ENCODE measurements at regions not wholly inside any gene's neighbourhood (a gene's known extent, or its start where the extent isn't known, plus 50 kb on each side); places are given as distances from the start of the nearest gene placed in this dataset.

DNA sequence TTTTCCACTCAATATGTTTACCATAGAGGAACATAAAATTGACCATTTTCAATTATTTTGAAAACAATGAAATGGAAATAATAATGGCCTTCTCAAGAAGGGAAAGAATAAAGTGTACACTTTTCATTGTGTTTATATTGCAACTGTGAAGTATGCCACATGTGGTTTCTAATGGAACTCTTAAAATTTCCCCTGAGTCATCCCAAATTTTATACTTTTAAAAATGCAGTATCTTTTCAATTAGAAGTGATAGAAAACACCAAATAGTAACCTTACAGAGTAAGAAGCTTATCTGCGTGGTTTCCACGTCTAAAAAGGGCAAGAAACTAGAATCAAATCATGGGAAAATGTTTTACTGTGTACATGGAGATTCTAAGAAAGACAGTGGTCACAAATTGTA lies 70.0 kb downstream of the SCG2 start (continued):
- TF ChIP-seq, protein P1, sequence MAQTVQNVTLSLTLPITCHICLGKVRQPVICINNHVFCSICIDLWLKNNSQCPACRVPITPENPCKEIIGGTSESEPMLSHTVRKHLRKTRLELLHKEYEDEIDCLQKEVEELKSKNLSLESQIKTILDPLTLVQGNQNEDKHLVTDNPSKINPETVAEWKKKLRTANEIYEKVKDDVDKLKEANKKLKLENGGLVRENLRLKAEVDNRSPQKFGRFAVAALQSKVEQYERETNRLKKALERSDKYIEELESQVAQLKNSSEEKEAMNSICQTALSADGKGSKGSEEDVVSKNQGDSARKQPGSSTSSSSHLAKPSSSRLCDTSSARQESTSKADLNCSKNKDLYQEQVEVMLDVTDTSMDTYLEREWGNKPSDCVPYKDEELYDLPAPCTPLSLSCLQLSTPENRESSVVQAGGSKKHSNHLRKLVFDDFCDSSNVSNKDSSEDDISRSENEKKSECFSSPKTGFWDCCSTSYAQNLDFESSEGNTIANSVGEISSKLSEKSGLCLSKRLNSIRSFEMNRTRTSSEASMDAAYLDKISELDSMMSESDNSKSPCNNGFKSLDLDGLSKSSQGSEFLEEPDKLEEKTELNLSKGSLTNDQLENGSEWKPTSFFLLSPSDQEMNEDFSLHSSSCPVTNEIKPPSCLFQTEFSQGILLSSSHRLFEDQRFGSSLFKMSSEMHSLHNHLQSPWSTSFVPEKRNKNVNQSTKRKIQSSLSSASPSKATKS (CRISPR knock-in tag; IDR thresholded peaks at IDR 0.05): no peak
- TF ChIP-seq, protein P2, sequence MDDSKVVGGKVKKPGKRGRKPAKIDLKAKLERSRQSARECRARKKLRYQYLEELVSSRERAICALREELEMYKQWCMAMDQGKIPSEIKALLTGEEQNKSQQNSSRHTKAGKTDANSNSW (CRISPR knock-in tag; IDR thresholded peaks at IDR 0.05; ENCODE audit: borderline replicate concordance): no peak
- TF ChIP-seq HOXA5 (CRISPR knock-in tag; IDR thresholded peaks at IDR 0.05): no peak

- Histone ChIP-seq H3K27me3 (ENCODE audit: control insufficient read depth in 1 of 2, insufficient read depth in 2 of 2, low read length in 2 of 2) (no peaks in the 10 kb centered on the region), H3K4me3 (replicated peaks in 1 of 3; ENCODE audit: insufficient read depth in 1 of 3, low read depth in 2 of 3, low read length in 3 of 3) (no peak overlapping the region), H2AFZ (ENCODE audit: low read length) (no peak overlapping the region), H3K9me3 (ENCODE audit: low read length) (no peaks in the 10 kb centered on the region), H3K4me1 (ENCODE audit: insufficient read depth, low read length) (peaks cover under 1% of the 10 kb centered on the region; the same call in 1 of the 2 replicates), H3K9ac (ENCODE audit: insufficient read depth, low read depth, low read length) (no peak overlapping the region), H3K27ac (ENCODE audit: extremely low read length, insufficient read depth, low read length) (no peak overlapping the region), H3K36me3 (replicated peaks in 1 of 2; ENCODE audit: control insufficient read depth in 1 of 2, insufficient read depth in 2 of 2, low read length in 2 of 2) (no peaks in the 10 kb centered on the region), H3K79me2 (ENCODE audit: insufficient read depth, low read length) (no peaks in the 10 kb centered on the region), H4K20me1 (ENCODE audit: insufficient read depth, low read length) (no peaks in the 10 kb centered on the region), H3K4me2 (ENCODE audit: low read depth, low read length) (no peak overlapping the region)
- DNase-seq (ENCODE audit: low spot score): no peak
- in situ Hi-C loops (cut with HindIII; ENCODE audit: extremely low pct_ligation_motif_present, low pct_unique_long_range_greater_than_20kb): no loop called here
- ChIA-PET CTCF (ENCODE audit: low intra/inter-chr PET ratio, low total read pairs) (no interaction called here), POLR2A (no interaction called here)
- intact Hi-C loops (cut with micrococcal nuclease; ENCODE audit: unreplicated experiment): no loop called here
- WGBS (ENCODE audit: low lambda C conversion rate): 7% methylated on average over 1 of the region's 1 CpG
- no peak for ATAC-seq
- FAIRE-seq: no peak
- BruUV-seq (replicated peaks): no TSS peak
- TF ChIP-seq TAF15 (IDR thresholded peaks at IDR 0.05; ENCODE audit: low read depth, low read length, poor library complexity, severe bottlenecking): no peak
- no peak for TF ChIP-seq KLF13 (CRISPR knock-in tag; IDR thresholded peaks at IDR 0.05)
- no peak for TF ChIP-seq ZNF710 (CRISPR knock-in tag; IDR thresholded peaks at IDR 0.05; ENCODE audit: borderline replicate concordance)
- no peak for TF ChIP-seq HNRNPK (IDR thresholded peaks at IDR 0.05; ENCODE audit: low read depth, low read length, poor library complexity, severe bottlenecking)
- TF ChIP-seq ZNF501 (CRISPR knock-in tag; IDR thresholded peaks at IDR 0.05): no peak
- TF ChIP-seq BRCA1 (CRISPR knock-in tag; IDR thresholded peaks at IDR 0.05): no peak
Observed at GRCh38 chr2:223532712-223533111, 69.4 kb downstream of the SCG2 start.

Data from HepG2 (cell line).